Caco-2 (cell line): ENCODE measurements at regions not wholly inside any gene's neighbourhood (a gene's known extent, or its start where the extent isn't known, plus 50 kb on each side); places are given as distances from the start of the nearest gene placed in this dataset.

Experiments
- BruUV-seq: library from RNA; stranded (reverse); fragments of 400-500 nt; replicated peaks from 2 replicates; lab custom pipeline; 2021; lab: Mats Ljungman, UMichigan
- CTCF ChIA-PET: fragments of 300-600 bp; sonication (Branson Sonifier 250); formaldehyde crosslinking; loops from one replicate; lab custom pipeline; 2022; ENCODE audit warnings: antibody characterized with exemption; lab: Charles Lee
- POLR2A ChIA-PET: fragments of 300-600 bp; sonication (Branson Sonifier 250); formaldehyde crosslinking; loops from one replicate; lab custom pipeline; 2022; ENCODE audit warnings: antibody characterized with exemption; lab: Charles Lee
- DNase-seq, 2 experiments: peaks; one replicate each; pipeline versions ENCODE4 v3.0.0 to v3.0.0-alpha.2; 2020 to 2022
- H3K27me3 ChIP-seq: replicated peaks from 2 replicates; pipeline ENCODE4 v1.6.0; 2011; ENCODE audit warnings: low read length; ENCODE audit not compliant: control insufficient read depth, insufficient read depth
- H3K36me3 ChIP-seq: 2 replicates; pipeline ENCODE4 v1.5.1; 2011; ENCODE audit warnings: low read length; ENCODE audit not compliant: control insufficient read depth, insufficient read depth
- H3K4me1 ChIP-seq: fragments of 250-450 bp; sonication (Bioruptor Pico); 2 replicates; pipeline ENCODE4 v1.5.1; 2020; ENCODE audit warnings: mild to moderate bottlenecking
- H3K4me3 ChIP-seq: 2 replicates; pipeline ENCODE4 v1.5.1; 2011; ENCODE audit warnings: low read depth, mild to moderate bottlenecking, control low read depth, low read length
- H3K9me3 ChIP-seq: fragments of 250-450 bp; sonication (Bioruptor Pico); 2 replicates; pipeline ENCODE4 v1.5.1; 2020; ENCODE audit warnings: mild to moderate bottlenecking, moderate library complexity
- H3K27ac Mint-ChIP-seq: one replicate; pipeline ENCODE4 v1.8.0; 2022; ENCODE audit warnings: mixed read lengths; ENCODE audit not compliant: unreplicated experiment
- H3K27me3 Mint-ChIP-seq: one replicate; pipeline ENCODE4 v1.8.0; 2022; ENCODE audit warnings: mixed read lengths; ENCODE audit not compliant: insufficient read depth, unreplicated experiment
- H3K36me3 Mint-ChIP-seq: one replicate; pipeline ENCODE4 v1.8.0; 2022; ENCODE audit warnings: mild to moderate bottlenecking, mixed read lengths; ENCODE audit not compliant: insufficient read depth, unreplicated experiment
- H3K4me1 Mint-ChIP-seq: one replicate; pipeline ENCODE4 v1.8.0; 2022; ENCODE audit warnings: low read depth, mixed read lengths; ENCODE audit not compliant: unreplicated experiment
- H3K4me3 Mint-ChIP-seq: one replicate; pipeline ENCODE4 v1.8.0; 2022; ENCODE audit warnings: mild to moderate bottlenecking, moderate library complexity, mixed read lengths; ENCODE audit not compliant: unreplicated experiment
- H3K9me3 Mint-ChIP-seq: one replicate; pipeline ENCODE4 v1.8.0; 2022; ENCODE audit warnings: mixed read lengths; ENCODE audit not compliant: unreplicated experiment
- intact Hi-C: fragments of 100-400 bp; cut with micrococcal nuclease; formaldehyde crosslinking; loops from one replicate; pipeline ENCODE4 v1.10.0; 2022; ENCODE audit not compliant: unreplicated experiment
- TF ChIP-seq, protein P1 (sequence below), 2 experiments: fragments of 200-600 bp in 1 of 2; IDR thresholded peaks; 1 replicate in 1 of 2; 2 replicates in 1 of 2; pipeline versions ENCODE4 v1.5.1 to v1.8.0; 2011 to 2022; ENCODE audit warnings: antibody characterized with exemption in 1 of 2, control low read depth in 1 of 2, inconsistent platforms in 1 of 2, low read depth in 1 of 2, low read length in 1 of 2, mild to moderate bottlenecking in 1 of 2, moderate library complexity in 1 of 2; ENCODE audit not compliant: insufficient read depth in 1 of 2, severe bottlenecking in 1 of 2, unreplicated experiment in 1 of 2

DNA sequence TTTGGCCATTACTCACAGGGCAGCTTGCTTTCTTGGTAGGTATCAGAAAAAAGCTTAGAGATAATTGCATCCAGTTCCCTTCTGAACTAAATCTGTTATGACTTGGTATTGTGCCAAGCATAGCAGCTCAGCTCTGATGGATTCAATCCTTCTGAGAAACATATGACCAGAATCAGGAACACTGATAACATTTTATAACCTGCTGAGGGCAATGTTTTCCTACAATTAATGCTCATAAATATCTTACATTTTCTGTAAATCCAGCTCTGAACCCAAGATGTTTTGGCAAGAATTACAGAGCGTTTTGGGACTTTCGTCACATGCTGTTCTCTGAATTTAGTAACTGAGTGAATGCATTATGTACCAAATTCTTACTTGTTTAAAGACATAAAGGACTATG lies 167.8 kb downstream of the KIF20B start:
- Mint-ChIP-seq H3K4me1 (no peaks in the 10 kb centered on the region), H3K36me3 (no peaks in the 10 kb centered on the region), H3K4me3 (no peak overlapping the region), H3K9me3 (no peaks in the 10 kb centered on the region), H3K27ac (no peak overlapping the region), H3K27me3 (no peaks in the 10 kb centered on the region)
- Histone ChIP-seq H3K27me3 (no peaks in the 10 kb centered on the region; the same call in 1 of the 2 replicates), H3K36me3 (no peaks in the 10 kb centered on the region), H3K9me3 (no peaks in the 10 kb centered on the region), H3K4me3 (no peak overlapping the region), H3K4me1 (no peaks in the 10 kb centered on the region)
- no TSS peak for BruUV-seq
- intact Hi-C loops, result no loop called here
- DNase-seq, result no peak
- POLR2A ChIA-PET, result no interaction called here
- CTCF ChIA-PET, result no interaction called here
- TF ChIP-seq, protein P1, sequence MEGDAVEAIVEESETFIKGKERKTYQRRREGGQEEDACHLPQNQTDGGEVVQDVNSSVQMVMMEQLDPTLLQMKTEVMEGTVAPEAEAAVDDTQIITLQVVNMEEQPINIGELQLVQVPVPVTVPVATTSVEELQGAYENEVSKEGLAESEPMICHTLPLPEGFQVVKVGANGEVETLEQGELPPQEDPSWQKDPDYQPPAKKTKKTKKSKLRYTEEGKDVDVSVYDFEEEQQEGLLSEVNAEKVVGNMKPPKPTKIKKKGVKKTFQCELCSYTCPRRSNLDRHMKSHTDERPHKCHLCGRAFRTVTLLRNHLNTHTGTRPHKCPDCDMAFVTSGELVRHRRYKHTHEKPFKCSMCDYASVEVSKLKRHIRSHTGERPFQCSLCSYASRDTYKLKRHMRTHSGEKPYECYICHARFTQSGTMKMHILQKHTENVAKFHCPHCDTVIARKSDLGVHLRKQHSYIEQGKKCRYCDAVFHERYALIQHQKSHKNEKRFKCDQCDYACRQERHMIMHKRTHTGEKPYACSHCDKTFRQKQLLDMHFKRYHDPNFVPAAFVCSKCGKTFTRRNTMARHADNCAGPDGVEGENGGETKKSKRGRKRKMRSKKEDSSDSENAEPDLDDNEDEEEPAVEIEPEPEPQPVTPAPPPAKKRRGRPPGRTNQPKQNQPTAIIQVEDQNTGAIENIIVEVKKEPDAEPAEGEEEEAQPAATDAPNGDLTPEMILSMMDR (IDR thresholded peaks at IDR 0.05; ENCODE audit: insufficient read depth in 1 of 2, low read depth in 1 of 2, low read length in 1 of 2, severe bottlenecking in 1 of 2, unreplicated experiment in 1 of 2), result no peak

- H3K9me3 ChIP-seq, result no peaks in the 10 kb centered on the region
- no peaks in the 10 kb centered on the region for H3K4me1 ChIP-seq
- BruUV-seq, result no TSS peak
- Mint-ChIP-seq H3K27me3 (no peaks in the 10 kb centered on the region), H3K9me3 (no peaks in the 10 kb centered on the region), H3K4me1 (no peaks in the 10 kb centered on the region), H3K27ac (no peak overlapping the region), H3K36me3 (no peaks in the 10 kb centered on the region), H3K4me3 (no peak overlapping the region)
- no peak overlapping the region for H3K4me3 ChIP-seq
- DNase-seq, result no peak
- ChIA-PET POLR2A (no interaction called here), CTCF (no interaction called here)
- TF ChIP-seq, protein P1 (IDR thresholded peaks at IDR 0.05; ENCODE audit: insufficient read depth in 1 of 2, low read depth in 1 of 2, low read length in 1 of 2, severe bottlenecking in 1 of 2, unreplicated experiment in 1 of 2), result no peak
- no peaks in the 10 kb centered on the region for H3K36me3 ChIP-seq
- intact Hi-C loops, result no loop called here
- H3K27me3 ChIP-seq, result no peaks in the 10 kb centered on the region; the same call in 1 of the 2 replicates
Observed at GRCh38 chr10:89869592-89870156, 168.3 kb downstream of the KIF20B start.

- Mint-ChIP-seq H3K9me3 (peaks cover 8% of the 10 kb centered on the region), H3K27me3 (no peaks in the 10 kb centered on the region), H3K4me3 (no peak overlapping the region), H3K4me1 (no peaks in the 10 kb centered on the region), H3K27ac (no peak overlapping the region), H3K36me3 (no peaks in the 10 kb centered on the region)
- BruUV-seq, result no TSS peak
- Histone ChIP-seq H3K4me3 (no peak overlapping the region), H3K27me3 (no peaks in the 10 kb centered on the region), H3K36me3 (no peaks in the 10 kb centered on the region), H3K4me1 (no peaks in the 10 kb centered on the region), H3K9me3 (no peaks in the 10 kb centered on the region)
- TF ChIP-seq, protein P1 (IDR thresholded peaks at IDR 0.05; ENCODE audit: insufficient read depth in 1 of 2, low read depth in 1 of 2, low read length in 1 of 2, severe bottlenecking in 1 of 2, unreplicated experiment in 1 of 2), result no peak
- intact Hi-C loops, result no loop called here
- ChIA-PET CTCF (no interaction called here), POLR2A (no interaction called here)
- no peak for DNase-seq
Observed at GRCh38 chr10:89870936-89871335, 169.5 kb downstream of the KIF20B start.
